ENCODE measurements at regions not wholly inside any gene's neighbourhood (a gene's known extent, or its start where the extent isn't known, plus 50 kb on each side); places are given as distances from the start of the nearest gene placed in this dataset.

- TF ChIP-seq RARB (CRISPR knock-in tag; IDR thresholded peaks at IDR 0.05) = no peak
- no peak for TF ChIP-seq SNAI2 (CRISPR knock-in tag; IDR thresholded peaks at IDR 0.05)
- TF ChIP-seq ZNF70 (CRISPR knock-in tag; IDR thresholded peaks at IDR 0.05) = no peak
- no peak for ATAC-seq
Measured at GRCh38 chr6:63426844-63427243, 107.1 kb upstream of the LGSN start.

- no peak for ATAC-seq
- TF ChIP-seq ZFP3 (CRISPR knock-in tag; IDR thresholded peaks at IDR 0.05) = no peak
- TF ChIP-seq OSR1 (CRISPR knock-in tag; IDR thresholded peaks at IDR 0.05) = no peak
- TF ChIP-seq CSDC2 (CRISPR knock-in tag; IDR thresholded peaks at IDR 0.05) = no peak
- no peak for TF ChIP-seq RARB (CRISPR knock-in tag; IDR thresholded peaks at IDR 0.05)
- TF ChIP-seq ARNTL (CRISPR knock-in tag; IDR thresholded peaks at IDR 0.05; ENCODE audit: borderline replicate concordance, low read depth) = no peak
- TF ChIP-seq ZC3H10 (CRISPR knock-in tag; IDR thresholded peaks at IDR 0.05) = no peak
Measured at GRCh38 chr6:63427951-63428350, 108.2 kb upstream of the LGSN start.

- TF ChIP-seq SNAI2 (CRISPR knock-in tag; IDR thresholded peaks at IDR 0.05) (no peak), PATZ1 (CRISPR knock-in tag; IDR thresholded peaks at IDR 0.05; ENCODE audit: borderline replicate concordance) (no peak), BACH2 (CRISPR knock-in tag; IDR thresholded peaks at IDR 0.05; ENCODE audit: borderline replicate concordance) (no peak), PPARA (CRISPR knock-in tag; IDR thresholded peaks at IDR 0.05; ENCODE audit: borderline replicate concordance) (no peak)
- no peak for ATAC-seq
Measured at GRCh38 chr6:63430985-63431519, 111.3 kb upstream of the LGSN start.

- ATAC-seq = no peak
Measured at GRCh38 chr6:63434943-63435342, 115.2 kb upstream of the LGSN start.

More at GRCh38 chr6:63434943-63435342, 115.2 kb upstream of the LGSN start:
- TF ChIP-seq BACH2 (CRISPR knock-in tag; IDR thresholded peaks at IDR 0.05; ENCODE audit: borderline replicate concordance) = no peak
- no peak for TF ChIP-seq POU6F1 (CRISPR knock-in tag; IDR thresholded peaks at IDR 0.05; ENCODE audit: borderline replicate concordance, low read depth)
- TF ChIP-seq ZFP3 (CRISPR knock-in tag; IDR thresholded peaks at IDR 0.05) = no peak
- no peak for TF ChIP-seq CSDC2 (CRISPR knock-in tag; IDR thresholded peaks at IDR 0.05)
- no peak for TF ChIP-seq ISL1 (CRISPR knock-in tag; IDR thresholded peaks at IDR 0.05)
- TF ChIP-seq RARB (CRISPR knock-in tag; IDR thresholded peaks at IDR 0.05) = no peak
- no peak for TF ChIP-seq PATZ1 (CRISPR knock-in tag; IDR thresholded peaks at IDR 0.05; ENCODE audit: borderline replicate concordance)
- no peak for TF ChIP-seq ESRRG (CRISPR knock-in tag; IDR thresholded peaks at IDR 0.05)
- TF ChIP-seq ZNF565 (CRISPR knock-in tag; conservative IDR thresholded peaks at IDR 0.05; ENCODE audit: low read depth) = no peak
- no peak for TF ChIP-seq PPARA (CRISPR knock-in tag; IDR thresholded peaks at IDR 0.05; ENCODE audit: borderline replicate concordance)
- no peak for TF ChIP-seq CSRNP3 (CRISPR knock-in tag; IDR thresholded peaks at IDR 0.05)
- no peak for TF ChIP-seq GLIS3 (CRISPR knock-in tag; IDR thresholded peaks at IDR 0.05)
- TF ChIP-seq ZC3H10 (CRISPR knock-in tag; IDR thresholded peaks at IDR 0.05) = no peak
- no peak for TF ChIP-seq ZNF8 (CRISPR knock-in tag; IDR thresholded peaks at IDR 0.05)
